GM12874 (cell line): ENCODE measurements at regions not wholly inside any gene's neighbourhood (a gene's known extent, or its start where the extent isn't known, plus 50 kb on each side); places are given as distances from the start of the nearest gene placed in this dataset.

Source experiments
- CTCF ChIP-seq: IDR thresholded peaks from 2 replicates; pipeline ENCODE4 v1.5.1; 2011; ENCODE audit warnings: low read depth, mild to moderate bottlenecking, control low read depth, low read length, moderate library complexity; ENCODE audit not compliant: insufficient read depth

- TF ChIP-seq CTCF = no peak
Measured at GRCh38 chr3:194872669-194872977, 186.9 kb downstream of the FAM43A start.

GRCh38 chr3:194874206-194874605, 188.5 kb downstream of the FAM43A start:
- TF ChIP-seq CTCF = no peak

DNA sequence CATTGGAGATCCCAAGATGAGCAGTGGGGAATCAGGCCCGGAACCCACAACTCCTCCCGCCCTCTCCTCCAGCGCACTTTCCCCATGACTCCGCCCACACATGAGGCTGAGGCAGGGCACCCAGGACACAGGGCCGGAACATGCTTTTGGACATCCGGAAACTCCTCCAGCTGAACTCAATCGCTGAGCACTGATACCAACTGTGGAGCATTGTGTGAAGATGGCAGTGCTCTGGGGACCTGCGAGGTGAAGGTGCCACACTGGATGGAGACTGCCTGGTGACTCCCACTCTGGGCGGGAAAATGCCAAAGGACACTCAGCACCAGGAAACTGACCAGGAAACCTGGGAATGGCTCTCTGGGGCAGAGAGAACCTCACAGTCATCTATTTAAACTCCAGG, 189.1 kb downstream of the FAM43A start:
- no peak for TF ChIP-seq CTCF

DNA sequence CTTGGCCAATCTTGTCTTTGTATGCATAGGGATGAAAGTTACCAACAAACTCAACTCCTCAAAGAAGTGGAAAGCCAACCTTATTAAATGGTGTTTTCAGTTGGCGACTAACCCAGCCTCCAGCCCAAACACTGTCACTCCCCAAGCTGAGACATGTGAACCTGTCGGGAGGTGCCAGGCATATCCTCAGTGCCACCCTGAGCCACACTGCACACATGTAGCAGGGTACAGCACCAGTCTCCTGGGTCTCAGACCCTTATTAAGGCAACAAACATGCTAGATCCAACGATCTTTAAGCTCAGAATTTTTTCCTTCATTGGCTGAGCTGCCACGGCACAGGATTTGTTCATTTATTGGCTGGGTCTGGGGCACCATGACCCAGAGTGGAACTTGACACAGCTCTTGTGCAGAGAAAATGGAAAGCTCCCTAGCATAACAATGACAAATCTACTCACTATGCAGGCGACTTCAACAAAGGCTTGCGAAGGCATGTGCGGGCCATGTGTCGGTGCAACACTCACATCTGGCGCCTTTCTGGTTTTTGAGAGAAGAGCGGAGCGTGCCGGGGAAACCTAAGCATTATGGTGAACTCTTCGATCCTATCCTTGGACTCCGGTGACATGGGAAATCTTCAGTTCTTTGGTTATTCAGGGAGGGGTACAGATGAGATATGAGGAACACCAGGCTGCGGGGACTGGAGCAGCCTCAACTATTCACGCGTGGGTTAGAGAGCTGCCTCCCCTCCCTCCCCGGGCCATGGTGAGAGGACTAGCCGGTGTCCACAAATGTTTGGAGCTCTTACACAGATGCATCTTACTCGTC, 190.1 kb downstream of the FAM43A start:
- TF ChIP-seq CTCF = no peak

- no peak for TF ChIP-seq CTCF
Measured at GRCh38 chr3:194876403-194877095, 190.9 kb downstream of the FAM43A start.

DNA sequence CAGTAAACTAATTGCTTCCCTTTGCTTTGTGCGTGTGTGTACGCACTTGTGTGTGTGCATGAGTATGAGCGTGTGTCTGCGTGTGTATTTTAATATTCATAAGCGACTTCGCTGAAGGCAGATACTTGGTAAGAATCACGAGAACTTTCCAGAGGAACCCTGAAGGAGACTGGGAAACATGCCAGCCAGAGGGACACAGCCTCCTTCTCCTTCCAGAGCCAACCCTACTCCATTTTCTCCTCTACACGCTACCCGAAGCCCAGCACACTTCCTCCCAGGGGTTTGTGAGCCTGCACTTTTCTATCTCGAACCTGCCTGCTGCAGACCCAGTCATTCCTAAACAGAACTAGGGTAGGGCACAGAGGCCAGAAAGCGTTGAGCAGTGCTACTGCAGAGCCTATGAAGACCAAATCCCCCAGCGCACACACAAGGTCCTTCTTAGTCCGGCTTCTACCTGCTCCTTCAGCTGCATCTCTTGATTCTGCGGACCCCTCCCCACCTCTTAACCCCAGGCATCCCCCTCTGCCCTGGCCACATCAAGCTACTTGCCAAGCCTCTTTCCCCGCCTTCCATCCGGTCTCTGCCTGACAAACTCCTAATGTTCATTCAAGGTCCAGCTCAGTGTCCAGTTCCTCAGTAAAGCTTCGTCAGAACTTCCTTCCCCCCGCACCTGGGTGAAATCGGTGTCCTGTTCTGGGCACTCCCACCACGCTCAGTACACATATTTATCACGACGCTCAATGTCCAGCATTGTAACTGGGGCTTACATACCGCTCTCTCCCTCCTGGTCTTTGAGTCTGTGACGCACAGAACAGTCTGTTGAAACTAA, 191.8 kb downstream of the FAM43A start:
- TF ChIP-seq CTCF = no peak
